Esophagus squamous epithelium (tissue), 4 donors: ENCODE measurements at regions not wholly inside any gene's neighbourhood (a gene's known extent, or its start where the extent isn't known, plus 50 kb on each side); places are given as distances from the start of the nearest gene placed in this dataset.

Experiments used
- POLR2A ChIP-seq, 4 donors: fragments of 450-650 bp; IDR thresholded peaks; one replicate each; pipeline ENCODE4 v1.6.1; 2017; ENCODE audit warnings: antibody characterized with exemption in 4 of 4, mild to moderate bottlenecking in 4 of 4, moderate library complexity in 3 of 4
- TF ChIP-seq, protein P1 (sequence below), 6 experiments: fragments of 450-650 bp in 4 of 6; fragments of 200-600 bp in 2 of 6; sonication (generic) in 2 of 6; IDR thresholded peaks; one replicate each; pipeline ENCODE4 v1.5.1; 2016 to 2019; ENCODE audit warnings: antibody characterized with exemption in 6 of 6, mild to moderate bottlenecking in 4 of 6, moderate library complexity in 4 of 6

DNA sequence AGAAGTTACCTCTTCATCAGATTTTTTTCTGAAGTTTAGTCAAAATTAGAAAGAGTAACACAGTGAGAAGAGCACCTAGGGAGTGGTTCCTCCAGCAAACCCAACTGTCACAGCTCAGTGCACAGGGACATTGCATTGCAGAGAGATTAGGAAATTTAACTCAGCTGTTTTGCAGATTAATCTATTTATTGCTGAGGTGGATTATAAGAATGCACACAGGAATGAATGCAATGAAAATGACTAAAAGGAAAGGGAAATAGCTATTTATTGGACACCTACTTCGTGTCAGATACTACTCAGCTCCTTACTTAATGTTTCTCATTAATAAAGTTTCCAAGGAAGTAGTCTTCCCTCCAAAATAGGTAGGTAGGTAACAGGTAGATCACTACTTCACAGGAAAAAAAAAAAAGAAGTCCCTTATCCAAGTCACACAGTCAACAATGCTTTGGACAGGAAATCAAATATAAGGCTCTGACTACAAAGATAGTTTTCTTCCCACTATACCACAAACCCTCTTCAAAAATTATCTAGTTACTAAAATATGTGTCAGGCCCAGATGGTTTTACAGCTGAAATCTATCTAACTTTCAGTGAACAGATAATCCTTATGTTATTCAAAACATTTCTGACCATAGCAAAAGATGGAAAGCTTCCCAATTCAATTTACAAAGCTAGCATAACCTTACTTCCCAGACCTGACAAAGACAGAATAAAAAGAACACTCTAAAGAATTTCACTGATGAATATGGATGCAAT lies 442.2 kb upstream of the MPDZ start:
- TF ChIP-seq, protein P1, sequence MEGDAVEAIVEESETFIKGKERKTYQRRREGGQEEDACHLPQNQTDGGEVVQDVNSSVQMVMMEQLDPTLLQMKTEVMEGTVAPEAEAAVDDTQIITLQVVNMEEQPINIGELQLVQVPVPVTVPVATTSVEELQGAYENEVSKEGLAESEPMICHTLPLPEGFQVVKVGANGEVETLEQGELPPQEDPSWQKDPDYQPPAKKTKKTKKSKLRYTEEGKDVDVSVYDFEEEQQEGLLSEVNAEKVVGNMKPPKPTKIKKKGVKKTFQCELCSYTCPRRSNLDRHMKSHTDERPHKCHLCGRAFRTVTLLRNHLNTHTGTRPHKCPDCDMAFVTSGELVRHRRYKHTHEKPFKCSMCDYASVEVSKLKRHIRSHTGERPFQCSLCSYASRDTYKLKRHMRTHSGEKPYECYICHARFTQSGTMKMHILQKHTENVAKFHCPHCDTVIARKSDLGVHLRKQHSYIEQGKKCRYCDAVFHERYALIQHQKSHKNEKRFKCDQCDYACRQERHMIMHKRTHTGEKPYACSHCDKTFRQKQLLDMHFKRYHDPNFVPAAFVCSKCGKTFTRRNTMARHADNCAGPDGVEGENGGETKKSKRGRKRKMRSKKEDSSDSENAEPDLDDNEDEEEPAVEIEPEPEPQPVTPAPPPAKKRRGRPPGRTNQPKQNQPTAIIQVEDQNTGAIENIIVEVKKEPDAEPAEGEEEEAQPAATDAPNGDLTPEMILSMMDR (IDR thresholded peaks at IDR 0.05), result no peak
- no peak for TF ChIP-seq POLR2A (IDR thresholded peaks at IDR 0.05)
